K562 (cell line): ENCODE measurements at regions not wholly inside any gene's neighbourhood (a gene's known extent, or its start where the extent isn't known, plus 50 kb on each side); places are given as distances from the start of the nearest gene placed in this dataset.

Experiments
- ATAC-seq: fragments of 200-7000 bp; cut with Tn5 transposase; 3 replicates; pipeline ENCODE4 v1.9.1; 2020; ENCODE audit warnings: moderate library complexity
- BruUV-seq: library from RNA; stranded (reverse); fragments of 400-500 nt; replicated peaks from 2 replicates; lab custom pipeline; 2021; lab: Mats Ljungman, UMichigan
- CTCF ChIA-PET: fragments of 300-600 bp; formaldehyde crosslinking; extraction: SDS; loops from one replicate; lab custom pipeline; 2021; ENCODE audit warnings: low intra/inter-chr PET ratio; lab: Yijun Ruan, JAX
- POLR2A ChIA-PET: fragments of 300-600, 350-650 bp; sonication (Branson Sonifier 250); formaldehyde crosslinking; extraction: SDS; loops from one replicate; lab custom pipeline; 2021; ENCODE audit warnings: antibody characterized with exemption, inconsistent platforms; lab: Yijun Ruan, JAX
- DNase-seq, 4 experiments: peaks; one replicate each; pipeline versions ENCODE4 v3.0.0 to v3.0.0-alpha.2; 2011 to 2018; ENCODE audit warnings: low spot score in 3 of 4, mixed read lengths in 3 of 4; ENCODE audit errors: extremely low read depth in 1 of 4
- FAIRE-seq: peaks from 2 replicates; lab custom pipeline; 2011; peaks lifted over from hg19 to GRCh38; lab: Jason Lieb, UNC
- H2AFZ ChIP-seq: 2 replicates; pipeline ENCODE4 v1.6.0; 2011; ENCODE audit warnings: low read depth, low read length, control low read depth, inconsistent platforms
- H3K27ac ChIP-seq: fragments of 200-600 bp; 3 replicates; pipeline ENCODE4 v1.8.0; 2011; ENCODE audit warnings: low read depth, mild to moderate bottlenecking, control low read depth, inconsistent platforms, low read length, moderate library complexity, mixed read lengths; ENCODE audit errors: extremely low read depth
- H3K27me3 ChIP-seq, 2 experiments: fragments of 300-600 bp in 1 of 2; 2 replicates in 1 of 2; 3 replicates in 1 of 2; pipeline versions ENCODE4 v1.6.0 to v1.8.0; 2011; ENCODE audit warnings: inconsistent platforms in 2 of 2, low read length in 2 of 2, mild to moderate bottlenecking in 1 of 2, mixed read lengths in 1 of 2, moderate library complexity in 1 of 2; ENCODE audit not compliant: control insufficient read depth in 2 of 2, insufficient read depth in 2 of 2
- H3K36me3 ChIP-seq: fragments of 300-600 bp; 3 replicates; pipeline ENCODE4 v1.8.0; 2011; ENCODE audit warnings: mild to moderate bottlenecking, low read length, inconsistent platforms; ENCODE audit not compliant: control insufficient read depth, insufficient read depth
- H3K4me1 ChIP-seq, 2 experiments: fragments of 200-600 bp in 1 of 2; replicated peaks in 1 of 2; 2 replicates in 1 of 2; 3 replicates in 1 of 2; pipeline versions ENCODE4 v1.5.1 to v1.8.0; 2011; ENCODE audit warnings: inconsistent platforms in 2 of 2, low read length in 2 of 2, mild to moderate bottlenecking in 1 of 2, mixed read lengths in 1 of 2, moderate library complexity in 1 of 2; ENCODE audit not compliant: control insufficient read depth in 2 of 2, insufficient read depth in 2 of 2
- H3K4me2 ChIP-seq: 2 replicates; pipeline ENCODE4 v1.6.1; 2011; ENCODE audit warnings: low read length, control low read depth, inconsistent platforms, mixed read lengths; ENCODE audit not compliant: insufficient read depth
- H3K4me3 ChIP-seq: fragments of 200-600 bp; sonication (generic), shearing (Covaris generic); 2 replicates; pipeline ENCODE4 v1.5.1; 2016; ENCODE audit warnings: control low read depth, inconsistent platforms
- H3K79me2 ChIP-seq: fragments of 200-600 bp; 3 replicates; pipeline ENCODE4 v1.8.0; 2011; ENCODE audit warnings: low read length, inconsistent platforms; ENCODE audit not compliant: control insufficient read depth, insufficient read depth
- H3K9ac ChIP-seq, 2 experiments: 2 replicates each; pipeline versions ENCODE4 v1.6.0 to v1.6.1; 2011; ENCODE audit warnings: low read depth in 2 of 2, low read length in 2 of 2, control low read depth in 1 of 2, inconsistent platforms in 1 of 2, mild to moderate bottlenecking in 1 of 2, mixed read lengths in 1 of 2; ENCODE audit not compliant: insufficient read depth in 1 of 2
- H3K9me1 ChIP-seq: one replicate; pipeline ENCODE4 v1.6.0; 2011; ENCODE audit warnings: inconsistent platforms, mild to moderate bottlenecking, low read length, moderate library complexity; ENCODE audit not compliant: control insufficient read depth, insufficient read depth
- H3K9me3 ChIP-seq: replicated peaks from 2 replicates; pipeline ENCODE4 v1.5.1; 2011; ENCODE audit warnings: low read depth, low read length, inconsistent platforms; ENCODE audit not compliant: control insufficient read depth, insufficient read depth
- H4K20me1 ChIP-seq: replicated peaks from 2 replicates; pipeline ENCODE4 v1.6.1; 2011; ENCODE audit warnings: low read length, inconsistent platforms, mixed read lengths; ENCODE audit not compliant: control insufficient read depth, insufficient read depth
- ATF6 ChIP-seq: sonication (generic); formaldehyde crosslinking; IDR thresholded peaks from 2 replicates; pipeline ENCODE4 v1.4.0; 2020; ENCODE audit warnings: mild to moderate bottlenecking, missing genetic modification reagents
- BCLAF1 ChIP-seq, 2 experiments: fragments of 450-650 bp in 1 of 2; IDR thresholded peaks; 2 replicates each; pipeline ENCODE4 v1.6.1; 2011 to 2017; ENCODE audit warnings: low read depth in 2 of 2, antibody characterized with exemption in 1 of 2, borderline replicate concordance in 1 of 2, low read length in 1 of 2, mild to moderate bottlenecking in 1 of 2, mixed read lengths in 1 of 2; ENCODE audit not compliant: control insufficient read depth in 1 of 2
- BCOR ChIP-seq: fragments of 450-650 bp; IDR thresholded peaks from 2 replicates; pipeline ENCODE4 v1.6.1; 2016
- CC2D1A ChIP-seq: fragments of 450-650 bp; IDR thresholded peaks from 2 replicates; pipeline ENCODE4 v1.6.1; 2017; ENCODE audit warnings: mild to moderate bottlenecking
- CCAR2 ChIP-seq: fragments of 200-400 bp; formaldehyde crosslinking; IDR thresholded peaks from 2 replicates; pipeline ENCODE4 v1.6.1; 2017; ENCODE audit warnings: mild to moderate bottlenecking, low read depth, low read length
- DDX20 ChIP-seq: fragments of 450-650 bp; IDR thresholded peaks from 2 replicates; pipeline ENCODE4 v1.6.1; 2016; ENCODE audit warnings: missing genetic modification characterization, low read depth, mild to moderate bottlenecking, missing compliant biosample characterization, moderate library complexity
- ELF2 ChIP-seq: fragments of 250-450 bp; sonication (Bioruptor Pico); IDR thresholded peaks from 2 replicates; pipeline ENCODE4 v1.5.0; 2021; ENCODE audit warnings: mild to moderate bottlenecking
- EP300 ChIP-seq: IDR thresholded peaks from 2 replicates; pipeline ENCODE4 v1.6.1; 2012; ENCODE audit warnings: low read length, improper control_type of control experiment
- GTF2F1 ChIP-seq: IDR thresholded peaks from 2 replicates; pipeline ENCODE4 v1.6.1; 2011; ENCODE audit warnings: low read depth, low read length, improper control_type of control experiment
- HMG20A ChIP-seq: fragments of 450-650 bp; formaldehyde crosslinking; conservative IDR thresholded peaks from 2 replicates; pipeline ENCODE4 v1.4.0; 2020; ENCODE audit warnings: mild to moderate bottlenecking, mixed read lengths
- MYC ChIP-seq, 2 experiments: fragments of 250-450 bp in 1 of 2; sonication (Bioruptor Pico) in 1 of 2; IDR thresholded peaks; 2 replicates each; pipeline versions ENCODE4 v1.5.1 to v1.6.1; 2012 to 2021; ENCODE audit warnings: low read depth in 2 of 2, borderline replicate concordance in 1 of 2, improper control_type of control experiment in 1 of 2, low read length in 1 of 2, mild to moderate bottlenecking in 1 of 2, moderate library complexity in 1 of 2
- SNIP1 ChIP-seq: fragments of 450-650 bp; IDR thresholded peaks from 2 replicates; pipeline ENCODE4 v1.7.1; 2017; ENCODE audit warnings: low read depth, mild to moderate bottlenecking
- SUPT5H ChIP-seq: fragments of 450-650 bp; IDR thresholded peaks from 2 replicates; pipeline ENCODE4 v1.6.1; 2016
- ZBTB1 ChIP-seq: sonication (generic); formaldehyde crosslinking; IDR thresholded peaks from 2 replicates; pipeline ENCODE4 v1.8.1; 2023; ENCODE audit warnings: missing genetic modification reagents, low read depth, mild to moderate bottlenecking, borderline replicate concordance
- ZNF197 ChIP-seq: fragments of 200-800 bp; sonication (Bioruptor generic); IDR thresholded peaks from 2 replicates; pipeline ENCODE4 v1.6.1; 2016; ENCODE audit warnings: low read depth, missing genetic modification characterization, missing compliant biosample characterization
- ZNF23 ChIP-seq: fragments of 250-450 bp; sonication (Bioruptor Pico); IDR thresholded peaks from 2 replicates; pipeline ENCODE4 v1.4.0; 2020; ENCODE audit warnings: mild to moderate bottlenecking
- ZNF324 ChIP-seq: fragments of 250-450 bp; sonication (Bioruptor Pico); IDR thresholded peaks from 2 replicates; pipeline ENCODE4 v1.4.0; 2020; ENCODE audit warnings: mild to moderate bottlenecking
- ZNF445 ChIP-seq: fragments of 250-450 bp; sonication (Bioruptor Pico); IDR thresholded peaks from 2 replicates; pipeline ENCODE4 v1.4.0; 2020; ENCODE audit warnings: low read depth, mild to moderate bottlenecking, moderate library complexity
- WGBS: fragments of 100-300 bp; shearing (Covaris generic); methylation state at CpG from one replicate; pipeline ENCODE4 v1.1.6; 2016; ENCODE audit warnings: low coverage, mixed read lengths; ENCODE audit not compliant: insufficient coverage; ENCODE audit errors: missing lambda C conversion rate; 5-methylcytosine and 5-hydroxymethylcytosine counted together
- in situ Hi-C: fragments of 300-500 bp; cut with MboI; formaldehyde crosslinking; loops from 4 replicates; pipeline ENCODE4 v1.15.0; 2018; ENCODE audit warnings: inconsistent platforms, mixed read lengths
- intact Hi-C: fragments of 100-400 bp; cut with micrococcal nuclease; formaldehyde crosslinking; loops from 2 replicates; pipeline ENCODE4 v1.14.2; 2022

- CTCF ChIA-PET, result no interaction called here
- intact Hi-C loops (no loop called here), in situ Hi-C loops (no loop called here)
- H2AFZ ChIP-seq, result no peak overlapping the region
- H3K27me3 ChIP-seq, result no peaks in the 10 kb centered on the region
- no peaks in the 10 kb centered on the region for H3K4me1 ChIP-seq
- no peak overlapping the region for H3K27ac ChIP-seq
- H3K4me2 ChIP-seq, result no peak overlapping the region
- WGBS, result 1% methylated on average over 5 of the region's 7 CpGs
- no peaks in the 10 kb centered on the region for H3K79me2 ChIP-seq
- no peak overlapping the region for H3K4me3 ChIP-seq
- no peaks in the 10 kb centered on the region for H3K36me3 ChIP-seq
- H3K9me1 ChIP-seq, result no peaks in the 10 kb centered on the region
- DNase-seq, result no peak
- FAIRE-seq, result no peak
- TF ChIP-seq HMG20A (CRISPR knock-in tag) (no peak), GTF2F1 (no peak), SNIP1 (no peak), SUPT5H (no peak), ATF6 (CRISPR knock-in tag) (no peak), ZBTB1 (CRISPR knock-in tag) (no peak), EP300 (no peak), ELF2 (no peak), CC2D1A (no peak), CCAR2 (no peak), ZNF445 (no peak), DDX20 (tag) (no peak), MYC (IDR thresholded peaks at IDR 0.05; ENCODE audit: low read depth, low read length) (no peak), MYC (CRISPR knock-in tag; IDR thresholded peaks at IDR 0.05; ENCODE audit: borderline replicate concordance, low read depth) (no peak), BCLAF1 (IDR thresholded peaks at IDR 0.05; ENCODE audit: borderline replicate concordance in 1 of 2, control insufficient read depth in 1 of 2, low read depth in 2 of 2, low read length in 1 of 2) (no peak), ZNF197 (CRISPR knock-in tag) (no peak), BCOR (no peak), ZNF23 (no peak), ZNF324 (CRISPR knock-in tag) (no peak)
- BruUV-seq, result no TSS peak
- no peaks in the 10 kb centered on the region for H4K20me1 ChIP-seq
- no peak for ATAC-seq
- no peak overlapping the region for H3K9ac ChIP-seq
- H3K9me3 ChIP-seq, result no peaks in the 10 kb centered on the region; the same call in 1 of the 2 replicates
- POLR2A ChIA-PET, result no interaction called here
Measured at GRCh38 chr1:105436589-105437259, 1619.8 kb upstream of the PRMT6 start.
